AML-193 (cell line): ENCODE measurements at regions not wholly inside any gene's neighbourhood (a gene's known extent, or its start where the extent isn't known, plus 50 kb on each side); places are given as distances from the start of the nearest gene placed in this dataset.
"Not testable (repeated sequence)": the region's sequence is repeated elsewhere in the genome, so short reads cannot be mapped to it uniquely, and the experiment has no call there.

Source experiments
- DNase-seq, 2 experiments: peaks; one replicate each; lab custom pipeline; 2025; lab: John Stamatoyannopoulos, UW

- DNase-seq = no peak
Measured at GRCh38 chr3:153552887-153553604, 391.0 kb downstream of the RAP2B start.

- no peak for DNase-seq
Measured at GRCh38 chr3:153553605-153553945, 391.5 kb downstream of the RAP2B start.

- no peak for DNase-seq
Measured at GRCh38 chr3:153555919-153556318, 393.9 kb downstream of the RAP2B start.

GRCh38 chr3:153559366-153559765, 397.3 kb downstream of the RAP2B start:
- DNase-seq = not testable (repeated sequence)

GRCh38 chr3:153567011-153567410, 405.0 kb downstream of the RAP2B start:
- no peak for DNase-seq

GRCh38 chr3:153567556-153567955, 405.5 kb downstream of the RAP2B start:
- DNase-seq = no peak

GRCh38 chr3:153570481-153570880, 408.5 kb downstream of the RAP2B start:
- not testable (repeated sequence) for DNase-seq

GRCh38 chr3:153572165-153572564, 410.1 kb downstream of the RAP2B start:
- DNase-seq = no peak

GRCh38 chr3:153572654-153573053, 410.6 kb downstream of the RAP2B start:
- DNase-seq = no peak

- DNase-seq = no peak
Measured at GRCh38 chr3:153573481-153573880, 411.5 kb downstream of the RAP2B start.

GRCh38 chr3:153574445-153574844, 412.4 kb downstream of the RAP2B start:
- DNase-seq = no peak

GRCh38 chr3:153577059-153577736, 415.2 kb downstream of the RAP2B start:
- no peak for DNase-seq

- DNase-seq = no peak
Measured at GRCh38 chr3:153578046-153578445, 416.0 kb downstream of the RAP2B start.

GRCh38 chr3:153590051-153590450, 428.0 kb downstream of the RAP2B start:
- DNase-seq = no peak

GRCh38 chr3:153591561-153592245, 429.7 kb downstream of the RAP2B start:
- peak; percentile 84 to 89 for DNase-seq

- DNase-seq = peak; percentile 50 to 55
Measured at GRCh38 chr3:153595186-153595815, 433.3 kb downstream of the RAP2B start.

GRCh38 chr3:153596401-153596800, 434.4 kb downstream of the RAP2B start:
- DNase-seq = no peak

GRCh38 chr3:153599685-153600084, 437.7 kb downstream of the RAP2B start:
- no peak for DNase-seq

GRCh38 chr3:153600896-153601295, 438.9 kb downstream of the RAP2B start:
- peak; percentile 16 to 25 for DNase-seq

GRCh38 chr3:153601374-153601853, 439.4 kb downstream of the RAP2B start:
- DNase-seq = no peak

GRCh38 chr3:153602801-153603200, 440.8 kb downstream of the RAP2B start:
- no peak for DNase-seq

GRCh38 chr3:153614140-153614539, 452.1 kb downstream of the RAP2B start:
- DNase-seq = no peak
